H1 (cell line): ENCODE measurements at regions not wholly inside any gene's neighbourhood (a gene's known extent, or its start where the extent isn't known, plus 50 kb on each side); places are given as distances from the start of the nearest gene placed in this dataset.

ENCODE experiments used
- GABPA ChIP-seq: IDR thresholded peaks from 2 replicates; pipeline ENCODE4 v1.6.1; 2011; ENCODE audit warnings: mild to moderate bottlenecking, low read length, moderate library complexity, borderline replicate concordance; ENCODE audit not compliant: insufficient read depth
- POLR2A ChIP-seq, 2 experiments: IDR thresholded peaks; 1 replicate in 1 of 2; 2 replicates in 1 of 2; pipeline ENCODE4 v1.6.1; 2011; ENCODE audit warnings: low read depth in 2 of 2, low read length in 2 of 2, mild to moderate bottlenecking in 2 of 2; ENCODE audit errors: control extremely low read depth in 1 of 2
- SRF ChIP-seq: IDR thresholded peaks from 2 replicates; pipeline ENCODE4 v1.6.1; 2011; ENCODE audit warnings: mild to moderate bottlenecking, low read depth, low read length, moderate library complexity
- TF ChIP-seq, protein P1 (sequence below): IDR thresholded peaks from 2 replicates; pipeline ENCODE4 v1.6.1; 2012; ENCODE audit warnings: inconsistent platforms

DNA sequence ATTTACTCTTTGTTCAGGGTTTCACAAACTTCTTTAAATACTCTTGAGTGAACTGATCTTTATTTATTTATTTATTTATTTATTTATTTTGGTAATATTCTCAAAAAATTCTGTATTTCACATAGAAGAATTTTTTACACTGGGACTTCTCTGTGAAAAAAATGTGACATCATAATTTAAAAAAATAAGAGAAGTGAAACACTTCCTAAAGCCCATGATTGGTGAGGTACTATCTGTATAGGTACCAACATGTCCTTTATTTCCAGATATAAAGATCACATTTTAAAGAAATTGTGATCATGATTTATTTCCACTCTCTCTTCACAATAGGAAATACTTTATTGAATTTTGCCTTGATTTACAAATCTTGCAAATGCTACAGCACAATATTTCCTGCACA, 497.1 kb downstream of the FAT4 start:
- TF ChIP-seq POLR2A (IDR thresholded peaks at IDR 0.05; ENCODE audit: control extremely low read depth in 1 of 2, low read depth in 2 of 2, low read length in 2 of 2) (no peak), SRF (no peak), GABPA (no peak)
- TF ChIP-seq, protein P1, sequence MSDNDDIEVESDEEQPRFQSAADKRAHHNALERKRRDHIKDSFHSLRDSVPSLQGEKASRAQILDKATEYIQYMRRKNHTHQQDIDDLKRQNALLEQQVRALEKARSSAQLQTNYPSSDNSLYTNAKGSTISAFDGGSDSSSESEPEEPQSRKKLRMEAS = no peak
